Lung (tissue), 11 donors: ENCODE measurements at regions not wholly inside any gene's neighbourhood (a gene's known extent, or its start where the extent isn't known, plus 50 kb on each side); places are given as distances from the start of the nearest gene placed in this dataset.

ENCODE experiments used
- ATAC-seq: fragments of 200-7000 bp; cut with Tn5 transposase; one replicate; pipeline ENCODE4 v1.9.1; 2020; ENCODE audit warnings: moderate number of reproducible peaks; ENCODE audit not compliant: insufficient read depth, low FRiP score
- DNase-seq, 3 donors: peaks; one replicate each; pipeline ENCODE4 v3.0.0-alpha.2; 2013 to 2017
- H3K27ac ChIP-seq, 2 donors: one replicate each; pipeline ENCODE4 v1.5.1; 2013; ENCODE audit warnings: mild to moderate bottlenecking in 2 of 2, moderate library complexity in 2 of 2, control low read depth in 1 of 2, inconsistent platforms in 1 of 2, low read depth in 1 of 2, low read length in 1 of 2
- H3K27me3 ChIP-seq, 3 donors: one replicate each; pipeline ENCODE4 v1.5.1; 2013; ENCODE audit warnings: low read length in 2 of 3; ENCODE audit not compliant: control insufficient read depth in 3 of 3, insufficient read depth in 3 of 3
- H3K36me3 ChIP-seq, 4 donors: one replicate each; pipeline ENCODE4 v1.5.1; 2013; ENCODE audit warnings: low read length in 4 of 4, mild to moderate bottlenecking in 1 of 4, moderate library complexity in 1 of 4; ENCODE audit not compliant: control insufficient read depth in 4 of 4, insufficient read depth in 4 of 4
- H3K4me1 ChIP-seq, 5 donors: one replicate each; pipeline ENCODE4 v1.5.1; 2013; ENCODE audit warnings: low read length in 5 of 5, mild to moderate bottlenecking in 2 of 5, moderate library complexity in 1 of 5; ENCODE audit not compliant: control insufficient read depth in 5 of 5, insufficient read depth in 5 of 5
- H3K4me3 ChIP-seq: one replicate; pipeline ENCODE4 v1.5.1; 2013; ENCODE audit warnings: mild to moderate bottlenecking, control low read depth, moderate library complexity
- H3K9ac ChIP-seq, 2 donors: one replicate each; pipeline ENCODE4 v1.5.1; 2013; ENCODE audit warnings: low read length in 2 of 2, control low read depth in 1 of 2; ENCODE audit not compliant: insufficient read depth in 1 of 2
- H3K9me3 ChIP-seq, 4 donors: one replicate each; pipeline ENCODE4 v1.5.1; 2013; ENCODE audit warnings: low read length in 3 of 4, mild to moderate bottlenecking in 1 of 4, moderate library complexity in 1 of 4; ENCODE audit not compliant: control insufficient read depth in 4 of 4, insufficient read depth in 3 of 4
- WGBS, 2 donors: extraction: QIAGEN DNeasy Blood & Tissue Kit; methylation state at CpG; one replicate each; pipeline ENCODE4 v1.1.7; 2013; 5-methylcytosine and 5-hydroxymethylcytosine counted together
- TF ChIP-seq, protein P1 (sequence below): IDR thresholded peaks from 2 replicates; pipeline ENCODE4 v1.5.1; 2012; ENCODE audit warnings: mild to moderate bottlenecking; ENCODE audit errors: control extremely low read depth, extremely low read depth
- donor health status: control.
- donor health status: control.
- donor health status: Bipolar disorder and iron deficiency.
- donor health status: healthy.
- donor health status: DM: yes; HTN: yes; CAD: no.

GRCh38 chr18:78546281-78546680 is 433.3 kb upstream of the SALL3 start:
- DNase-seq (no peak), ATAC-seq (no peak)
- H3K9me3 ChIP-seq: peaks cover 0 to 2% (median 0%) of the 10 kb centered on the region in 4 donors
- TF ChIP-seq, protein P1, sequence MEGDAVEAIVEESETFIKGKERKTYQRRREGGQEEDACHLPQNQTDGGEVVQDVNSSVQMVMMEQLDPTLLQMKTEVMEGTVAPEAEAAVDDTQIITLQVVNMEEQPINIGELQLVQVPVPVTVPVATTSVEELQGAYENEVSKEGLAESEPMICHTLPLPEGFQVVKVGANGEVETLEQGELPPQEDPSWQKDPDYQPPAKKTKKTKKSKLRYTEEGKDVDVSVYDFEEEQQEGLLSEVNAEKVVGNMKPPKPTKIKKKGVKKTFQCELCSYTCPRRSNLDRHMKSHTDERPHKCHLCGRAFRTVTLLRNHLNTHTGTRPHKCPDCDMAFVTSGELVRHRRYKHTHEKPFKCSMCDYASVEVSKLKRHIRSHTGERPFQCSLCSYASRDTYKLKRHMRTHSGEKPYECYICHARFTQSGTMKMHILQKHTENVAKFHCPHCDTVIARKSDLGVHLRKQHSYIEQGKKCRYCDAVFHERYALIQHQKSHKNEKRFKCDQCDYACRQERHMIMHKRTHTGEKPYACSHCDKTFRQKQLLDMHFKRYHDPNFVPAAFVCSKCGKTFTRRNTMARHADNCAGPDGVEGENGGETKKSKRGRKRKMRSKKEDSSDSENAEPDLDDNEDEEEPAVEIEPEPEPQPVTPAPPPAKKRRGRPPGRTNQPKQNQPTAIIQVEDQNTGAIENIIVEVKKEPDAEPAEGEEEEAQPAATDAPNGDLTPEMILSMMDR: no peak
- 84 to 86% methylated on average over 5 of the region's 5 CpGs for WGBS, 2 donors
- no peak overlapping the region for H3K4me3 ChIP-seq
- H3K9ac ChIP-seq: no peak overlapping the region
- peaks cover 0 to 10% (median 4%) of the 10 kb centered on the region in 5 donors for H3K4me1 ChIP-seq
- no peaks in the 10 kb centered on the region for H3K27me3 ChIP-seq
- no peak overlapping the region for H3K27ac ChIP-seq
- no peaks in the 10 kb centered on the region for H3K36me3 ChIP-seq

DNA sequence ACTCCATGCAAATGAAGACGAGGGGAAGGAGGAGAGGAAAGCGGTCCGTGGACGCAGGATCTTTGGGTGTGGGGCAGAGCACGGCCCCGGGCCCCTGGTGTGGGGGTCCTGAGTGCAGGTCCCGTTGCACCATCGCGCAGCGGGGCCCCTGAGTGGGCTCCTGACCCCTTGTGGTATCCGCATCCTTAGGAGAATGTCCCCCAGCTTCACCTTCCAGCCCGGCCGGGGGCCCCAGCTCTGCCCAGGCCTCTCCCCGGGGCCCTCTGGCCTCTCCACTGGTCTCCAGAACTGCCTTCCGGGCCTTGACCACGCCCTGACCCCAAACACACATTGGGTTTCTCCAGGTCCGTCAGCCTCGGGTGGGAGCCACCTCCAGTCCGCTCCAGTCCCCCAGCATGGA is 431.8 kb upstream of the SALL3 start:
- no peaks in the 10 kb centered on the region for H3K36me3 ChIP-seq
- H3K4me1 ChIP-seq: peaks cover 0 to 5% (median 4%) of the 10 kb centered on the region in 5 donors
- ATAC-seq (no peak), DNase-seq (no peak)
- TF ChIP-seq, protein P1: no peak
- H3K9ac ChIP-seq: no peak overlapping the region
- H3K9me3 ChIP-seq: peaks cover 0 to 2% (median 0%) of the 10 kb centered on the region in 4 donors
- H3K27ac ChIP-seq: no peak overlapping the region
- H3K27me3 ChIP-seq: no peaks in the 10 kb centered on the region
- 95% methylated on average over 19 of the region's 19 CpGs for WGBS, 2 donors
- no peak overlapping the region for H3K4me3 ChIP-seq

DNA sequence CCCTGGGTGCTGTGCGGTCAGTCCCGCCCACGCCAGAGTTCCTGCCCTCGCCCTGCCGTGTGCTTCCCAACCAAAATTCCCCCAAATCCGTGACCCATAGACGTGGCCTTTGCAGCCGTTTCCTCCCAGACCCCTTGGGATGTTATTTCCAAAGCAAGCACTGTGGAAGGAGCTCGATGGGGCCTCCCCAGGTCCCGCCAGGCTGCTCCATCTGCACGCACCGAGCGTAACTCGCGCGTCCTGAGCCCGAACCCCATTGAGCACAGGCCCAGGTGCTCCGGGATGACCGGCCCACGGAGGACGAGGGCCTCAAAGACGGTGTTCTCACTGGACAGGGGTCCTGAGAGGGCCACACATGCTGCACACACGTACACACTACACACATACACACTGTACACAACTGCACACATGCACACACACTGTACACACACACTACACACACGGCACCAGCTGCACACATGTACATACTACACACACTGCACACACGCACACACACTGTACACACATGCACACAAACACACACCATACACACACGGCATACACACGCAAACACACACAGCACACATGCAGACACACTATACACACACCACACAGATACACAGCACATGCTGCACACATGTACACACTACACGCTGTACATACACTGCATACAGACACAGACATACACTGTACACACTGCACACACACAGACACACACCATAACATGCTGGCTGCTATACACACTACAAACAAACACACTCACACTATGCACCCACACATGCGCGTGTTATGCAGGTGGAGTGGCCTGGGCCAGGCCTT is 431.2 kb upstream of the SALL3 start:
- 96 to 98% methylated on average over 30 of the region's 30 CpGs for whole genome bisulfite sequencing, 2 donors
- Histone ChIP-seq H3K27me3 (no peaks in the 10 kb centered on the region), H3K36me3 (no peaks in the 10 kb centered on the region), H3K27ac (no peak overlapping the region), H3K9ac (no peak overlapping the region), H3K4me1 (peaks cover 0 to 5% (median 2%) of the 10 kb centered on the region in 5 donors), H3K9me3 (peaks cover 0 to 2% (median 0%) of the 10 kb centered on the region in 4 donors), H3K4me3 (no peak overlapping the region)
- ATAC-seq (no peak), DNase-seq (no peak)
- TF ChIP-seq, protein P1: no peak
